Trophoblast cell (in vitro differentiated cells and primary cell): ENCODE measurements at regions not wholly inside any gene's neighbourhood (a gene's known extent, or its start where the extent isn't known, plus 50 kb on each side); places are given as distances from the start of the nearest gene placed in this dataset.
"Not testable (repeated sequence)": the region's sequence is repeated elsewhere in the genome, so short reads cannot be mapped to it uniquely, and the experiment has no call there.

Experiments
- DNase-seq, 2 donors: peaks; one replicate each; pipeline ENCODE4 v3.0.0-alpha.2; 2016
- H2AFZ ChIP-seq: 2 replicates; pipeline ENCODE4 v1.6.1; 2013; ENCODE audit warnings: low read length, moderate library complexity, mild to moderate bottlenecking; ENCODE audit not compliant: insufficient read depth, poor library complexity
- H2AK5ac ChIP-seq: 2 replicates; pipeline ENCODE4 v1.6.1; 2013; ENCODE audit warnings: mild to moderate bottlenecking, low read length
- H2BK120ac ChIP-seq: 2 replicates; pipeline ENCODE4 v1.6.1; 2013; ENCODE audit warnings: low read length, mild to moderate bottlenecking, moderate library complexity; ENCODE audit not compliant: insufficient read depth, poor library complexity
- H2BK12ac ChIP-seq: 2 replicates; pipeline ENCODE4 v1.6.1; 2013; ENCODE audit warnings: mild to moderate bottlenecking, low read length, moderate library complexity
- H2BK5ac ChIP-seq: 2 replicates; pipeline ENCODE4 v1.6.1; 2013; ENCODE audit warnings: low read length, low read depth, moderate library complexity, mild to moderate bottlenecking; ENCODE audit not compliant: poor library complexity
- H3K14ac ChIP-seq: 2 replicates; pipeline ENCODE4 v1.6.1; 2013; ENCODE audit warnings: mild to moderate bottlenecking, low read length
- H3K18ac ChIP-seq: 2 replicates; pipeline ENCODE4 v1.6.1; 2013; ENCODE audit warnings: mild to moderate bottlenecking, low read length
- H3K23ac ChIP-seq: 2 replicates; pipeline ENCODE4 v1.6.1; 2013; ENCODE audit warnings: low read length
- H3K27ac ChIP-seq: 2 replicates; pipeline ENCODE4 v1.5.1; 2013; ENCODE audit warnings: low read depth, mild to moderate bottlenecking, inconsistent platforms, low read length, moderate library complexity
- H3K27me3 ChIP-seq: 2 replicates; pipeline ENCODE4 v1.6.1; 2013; ENCODE audit warnings: inconsistent platforms, mild to moderate bottlenecking, low read length, moderate library complexity; ENCODE audit not compliant: insufficient read depth
- H3K36me3 ChIP-seq, 2 experiments: 1 replicate in 1 of 2; 2 replicates in 1 of 2; pipeline ENCODE4 v1.6.1; 2013; ENCODE audit warnings: low read length in 2 of 2, mild to moderate bottlenecking in 2 of 2, moderate library complexity in 1 of 2; ENCODE audit not compliant: insufficient read depth in 2 of 2, control insufficient read depth in 1 of 2
- H3K4ac ChIP-seq: 2 replicates; pipeline ENCODE4 v1.6.1; 2013; ENCODE audit warnings: low read depth, mild to moderate bottlenecking, low read length, moderate library complexity
- H3K4me1 ChIP-seq, 2 experiments: 1 replicate in 1 of 2; 2 replicates in 1 of 2; pipeline ENCODE4 v1.6.1; 2013; ENCODE audit warnings: low read length in 2 of 2, mild to moderate bottlenecking in 2 of 2, moderate library complexity in 1 of 2; ENCODE audit not compliant: insufficient read depth in 2 of 2, control insufficient read depth in 1 of 2
- H3K4me2 ChIP-seq: 2 replicates; pipeline ENCODE4 v1.6.1; 2013; ENCODE audit warnings: inconsistent platforms, mild to moderate bottlenecking, low read length, moderate library complexity
- H3K4me3 ChIP-seq: 2 replicates; pipeline ENCODE4 v1.5.1; 2013; ENCODE audit warnings: mild to moderate bottlenecking, low read depth, low read length, inconsistent platforms
- H3K79me1 ChIP-seq: one replicate; pipeline ENCODE4 v1.6.1; 2013; ENCODE audit warnings: low read length
- H3K79me2 ChIP-seq: 2 replicates; pipeline ENCODE4 v1.6.1; 2013; ENCODE audit warnings: low read length, mild to moderate bottlenecking; ENCODE audit not compliant: control insufficient read depth, insufficient read depth, poor library complexity
- H3K9ac ChIP-seq: 2 replicates; pipeline ENCODE4 v1.6.1; 2013; ENCODE audit warnings: mild to moderate bottlenecking, low read length
- H3K9me3 ChIP-seq: 2 replicates; pipeline ENCODE4 v1.6.1; 2013; ENCODE audit warnings: low read depth, mild to moderate bottlenecking, control low read depth, inconsistent platforms, low read length; ENCODE audit not compliant: insufficient read depth
- H4K12ac ChIP-seq: 2 replicates; pipeline ENCODE4 v1.6.1; 2013; ENCODE audit warnings: low read depth, mild to moderate bottlenecking, low read length, moderate library complexity
- H4K8ac ChIP-seq: 2 replicates; pipeline ENCODE4 v1.6.1; 2013; ENCODE audit warnings: low read depth, mild to moderate bottlenecking, low read length, moderate library complexity
- H4K91ac ChIP-seq: one replicate; pipeline ENCODE4 v1.6.1; 2013; ENCODE audit warnings: low read depth, mild to moderate bottlenecking, low read length, moderate library complexity
- WGBS: extraction: QIAGEN DNeasy Blood & Tissue Kit; methylation state at CpG from one replicate; pipeline ENCODE4 v1.1.7; 2013; ENCODE audit warnings: missing lambda C conversion rate; ENCODE audit not compliant: insufficient read length, insufficient coverage; ENCODE audit errors: extremely low coverage; 5-methylcytosine and 5-hydroxymethylcytosine counted together

DNA sequence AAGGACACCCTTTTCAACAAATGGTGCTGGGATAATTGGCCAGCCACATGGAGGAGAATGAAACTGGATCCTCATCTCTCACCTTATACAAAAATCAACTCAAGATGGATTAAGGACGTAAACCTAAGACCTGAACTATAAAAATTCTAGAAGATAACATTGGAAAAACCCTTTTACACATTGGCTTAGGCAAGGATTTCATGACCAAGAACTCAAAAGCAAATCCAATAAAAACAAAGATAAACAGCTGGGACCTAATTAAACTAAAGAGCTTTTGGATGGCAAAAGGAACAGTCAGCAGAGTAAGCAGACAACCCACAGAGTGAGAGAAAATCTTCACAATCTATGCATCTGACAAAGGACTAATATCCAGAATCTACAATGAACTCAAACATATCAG is 96.9 kb upstream of the BNIP2 start:
- not testable (repeated sequence) for H3K23ac ChIP-seq, H4K91ac ChIP-seq, H3K4ac ChIP-seq, H3K4me3 ChIP-seq, H3K18ac ChIP-seq, H3K36me3 ChIP-seq, H3K27me3 ChIP-seq, H3K27ac ChIP-seq, H4K12ac ChIP-seq, H3K4me1 ChIP-seq, H3K9ac ChIP-seq, H3K79me2 ChIP-seq, DNase-seq, H3K14ac ChIP-seq, H4K8ac ChIP-seq, H2AK5ac ChIP-seq, H3K79me1 ChIP-seq, H2BK120ac ChIP-seq, H2BK5ac ChIP-seq, H3K4me2 ChIP-seq, H3K9me3 ChIP-seq, H2AFZ ChIP-seq, H2BK12ac ChIP-seq
- WGBS = no CpG with 5 or more reads among the region's 1 CpG

DNA sequence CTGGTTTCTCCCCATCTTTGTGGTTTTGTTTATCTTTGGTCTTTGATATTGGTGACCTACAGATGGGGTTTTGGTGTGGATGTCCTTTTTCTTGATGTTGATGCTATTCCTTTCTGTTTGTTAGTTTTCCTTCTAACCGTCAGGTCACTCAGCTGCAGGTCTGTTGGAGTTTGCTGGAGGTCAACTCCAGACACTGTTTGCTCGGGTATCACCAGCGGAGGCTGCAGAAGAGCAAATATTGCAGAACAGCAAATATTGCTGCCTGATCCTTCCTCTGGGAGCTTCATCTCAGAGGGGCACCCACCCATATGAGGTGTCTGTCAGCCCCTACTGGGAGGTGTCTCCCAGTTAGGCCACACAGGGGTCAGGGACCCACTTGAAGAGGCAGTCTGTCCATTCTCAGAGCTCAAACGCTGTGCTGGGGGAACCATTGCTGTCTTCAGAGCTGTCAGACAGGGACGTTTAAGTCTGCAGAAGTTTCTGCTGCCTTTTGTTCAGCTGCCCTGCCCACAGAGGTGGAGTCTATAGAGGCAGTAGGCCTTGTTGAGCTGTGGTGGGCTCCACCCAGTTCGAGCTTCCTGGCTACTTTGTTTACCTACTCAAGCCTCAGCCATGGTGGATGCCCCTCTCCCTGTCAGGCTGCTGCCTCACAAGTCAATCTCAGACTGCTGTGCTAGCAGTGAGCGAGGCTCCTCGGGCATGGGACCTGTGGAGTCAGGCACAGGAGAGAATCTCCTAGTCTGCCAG is 94.8 kb upstream of the BNIP2 start:
- not testable (repeated sequence) for H2BK120ac ChIP-seq, H4K8ac ChIP-seq, H2AK5ac ChIP-seq, H3K18ac ChIP-seq, H3K27me3 ChIP-seq, H4K91ac ChIP-seq, H3K23ac ChIP-seq, H3K4ac ChIP-seq, H3K79me1 ChIP-seq, H4K12ac ChIP-seq, H2BK12ac ChIP-seq, H3K4me2 ChIP-seq, H3K36me3 ChIP-seq, H3K9ac ChIP-seq, H3K27ac ChIP-seq, H2AFZ ChIP-seq, H3K14ac ChIP-seq, H3K9me3 ChIP-seq, H3K4me1 ChIP-seq, H3K79me2 ChIP-seq, DNase-seq, H2BK5ac ChIP-seq, H3K4me3 ChIP-seq
- WGBS = no CpG with 5 or more reads among the region's 8 CpGs

DNA sequence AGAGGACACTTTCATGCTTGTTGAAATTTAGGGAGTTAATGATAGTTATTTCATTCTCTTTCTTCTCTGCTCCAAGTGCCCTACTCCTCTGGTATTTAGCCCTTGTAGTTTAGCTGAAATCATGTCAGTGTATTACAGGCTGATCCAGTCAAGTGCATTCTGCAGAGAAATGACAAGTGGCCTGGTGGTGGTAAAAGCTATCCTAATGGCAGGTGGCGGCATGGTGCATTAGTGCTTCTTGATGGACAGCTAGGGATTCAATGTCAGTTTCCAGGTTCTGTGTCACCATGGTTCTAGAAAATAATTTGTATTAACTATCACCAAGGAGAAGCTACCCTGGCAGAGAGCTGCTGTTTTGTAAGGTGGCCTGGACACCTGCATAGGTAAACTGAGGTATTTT is 90.0 kb upstream of the BNIP2 start:
- Histone ChIP-seq H4K8ac (no peak overlapping the region), H2AFZ (no peak overlapping the region), H3K18ac (no peak overlapping the region), H3K79me2 (no peaks in the 10 kb centered on the region), H3K9me3 (no peaks in the 10 kb centered on the region), H3K36me3 (no peaks in the 10 kb centered on the region), H3K79me1 (no peaks in the 10 kb centered on the region), H2BK120ac (no peak overlapping the region), H3K4ac (no peak overlapping the region), H2BK12ac (no peak overlapping the region), H2AK5ac (no peak overlapping the region), H3K14ac (no peak overlapping the region), H4K91ac (no peak overlapping the region), H3K27me3 (no peaks in the 10 kb centered on the region), H3K4me1 (no peaks in the 10 kb centered on the region), H3K23ac (no peak overlapping the region), H3K27ac (no peak overlapping the region), H4K12ac (no peak overlapping the region), H3K9ac (no peak overlapping the region), H3K4me2 (no peak overlapping the region), H3K4me3 (no peak overlapping the region), H2BK5ac (no peak overlapping the region)
- DNase-seq = no peak
- WGBS = no CpG with 5 or more reads among the region's 1 CpG

DNA sequence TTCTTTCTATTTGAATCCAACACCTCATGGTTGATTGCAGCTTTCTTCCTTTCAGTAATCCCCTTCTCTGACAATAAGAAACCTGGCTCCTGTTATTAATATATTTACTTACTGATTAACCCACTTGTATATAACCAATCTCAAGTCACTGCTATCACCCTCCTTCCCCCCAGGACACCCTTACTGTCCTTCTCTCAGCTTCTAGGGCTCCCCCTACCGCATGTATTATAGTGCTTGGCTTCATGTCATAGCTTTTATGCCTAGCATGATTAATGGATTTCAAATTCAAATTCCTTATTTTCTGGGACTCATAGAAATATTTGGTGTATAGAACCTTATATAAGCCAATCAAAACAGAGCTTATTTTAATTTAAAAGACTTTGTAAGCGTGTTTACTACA is 75.7 kb upstream of the BNIP2 start:
- H2AFZ ChIP-seq = no peak overlapping the region
- no peak overlapping the region for H2BK5ac ChIP-seq
- no peaks in the 10 kb centered on the region for H3K4me1 ChIP-seq
- no peak overlapping the region for H3K14ac ChIP-seq
- no peak overlapping the region for H3K23ac ChIP-seq
- H4K8ac ChIP-seq = no peak overlapping the region
- no peak overlapping the region for H3K4me3 ChIP-seq
- no peaks in the 10 kb centered on the region for H3K27me3 ChIP-seq
- H3K4ac ChIP-seq = no peak overlapping the region
- H2BK12ac ChIP-seq = no peak overlapping the region
- H3K36me3 ChIP-seq = no peaks in the 10 kb centered on the region
- no peak overlapping the region for H3K9ac ChIP-seq
- no peaks in the 10 kb centered on the region for H3K79me1 ChIP-seq
- H3K18ac ChIP-seq = no peak overlapping the region
- no CpG with 5 or more reads among the region's 2 CpGs for WGBS
- DNase-seq = no peak
- no peak overlapping the region for H4K91ac ChIP-seq
- no peak overlapping the region for H3K4me2 ChIP-seq
- no peak overlapping the region for H4K12ac ChIP-seq
- no peak overlapping the region for H2AK5ac ChIP-seq
- no peaks in the 10 kb centered on the region for H3K9me3 ChIP-seq
- no peak overlapping the region for H3K27ac ChIP-seq
- no peaks in the 10 kb centered on the region for H3K79me2 ChIP-seq
- no peak overlapping the region for H2BK120ac ChIP-seq
